ENCODE measurements at regions not wholly inside any gene's neighbourhood (a gene's known extent, or its start where the extent isn't known, plus 50 kb on each side); places are given as distances from the start of the nearest gene placed in this dataset.
A peak's percentile ranks its signal among the peaks of the same experiment; 100 is the strongest.

- Histone ChIP-seq H3K4me3 (ENCODE audit: low read depth, low read length) (no peak overlapping the region), H3K27me3 (peaks cover 7% of the 10 kb centered on the region), H3K4me1 (no peaks in the 10 kb centered on the region), H3K9me3 (no peaks in the 10 kb centered on the region), H3K36me3 (no peaks in the 10 kb centered on the region)
- no peak for TF ChIP-seq CTCF (IDR thresholded peaks at IDR 0.05; ENCODE audit: low read depth, low read length)
- no peak for DNase-seq
Observed at GRCh38 chr17:33667671-33668070, 374.6 kb upstream of the ASIC2 start.

GRCh38 chr17:33668516-33668915, 375.4 kb upstream of the ASIC2 start:
- no peak for TF ChIP-seq CTCF (IDR thresholded peaks at IDR 0.05; ENCODE audit: low read depth, low read length)
- DNase-seq: no peak
- Histone ChIP-seq H3K4me1 (no peaks in the 10 kb centered on the region), H3K36me3 (no peaks in the 10 kb centered on the region), H3K9me3 (no peaks in the 10 kb centered on the region), H3K4me3 (ENCODE audit: low read depth, low read length) (no peak overlapping the region), H3K27me3 (peaks cover 7% of the 10 kb centered on the region)

- H3K9me3 ChIP-seq: no peaks in the 10 kb centered on the region
- peaks cover 2% of the 10 kb centered on the region for H3K27me3 ChIP-seq
- no peaks in the 10 kb centered on the region for H3K4me1 ChIP-seq
- H3K36me3 ChIP-seq: no peaks in the 10 kb centered on the region
- no peak for TF ChIP-seq CTCF (IDR thresholded peaks at IDR 0.05; ENCODE audit: low read depth, low read length)
- no peak for DNase-seq
- H3K4me3 ChIP-seq (ENCODE audit: low read depth, low read length): no peak overlapping the region
Observed at GRCh38 chr17:33671491-33671890, 378.4 kb upstream of the ASIC2 start.

- TF ChIP-seq CTCF (IDR thresholded peaks at IDR 0.05; ENCODE audit: low read depth, low read length): peak; percentile 85
- no peaks in the 10 kb centered on the region for H3K36me3 ChIP-seq
- no peaks in the 10 kb centered on the region for H3K4me1 ChIP-seq
- DNase-seq: peak; percentile 59
- no peaks in the 10 kb centered on the region for H3K9me3 ChIP-seq
- H3K4me3 ChIP-seq (ENCODE audit: low read depth, low read length): no peak overlapping the region
- peaks cover 4% of the 10 kb centered on the region for H3K27me3 ChIP-seq
Observed at GRCh38 chr17:33674685-33675084, 381.6 kb upstream of the ASIC2 start.

- H3K4me1 ChIP-seq: no peaks in the 10 kb centered on the region
- no peak for TF ChIP-seq CTCF (IDR thresholded peaks at IDR 0.05; ENCODE audit: low read depth, low read length)
- H3K36me3 ChIP-seq: no peaks in the 10 kb centered on the region
- H3K4me3 ChIP-seq (ENCODE audit: low read depth, low read length): no peak overlapping the region
- DNase-seq: no peak
- peaks cover 4% of the 10 kb centered on the region; the same call in 1 of the 2 replicates for H3K27me3 ChIP-seq
- H3K9me3 ChIP-seq: no peaks in the 10 kb centered on the region
Observed at GRCh38 chr17:33676444-33676843, 383.3 kb upstream of the ASIC2 start.

- Histone ChIP-seq H3K36me3 (no peaks in the 10 kb centered on the region), H3K4me3 (ENCODE audit: low read depth, low read length) (no peak overlapping the region), H3K27me3 (peaks cover 4% of the 10 kb centered on the region; the same call in 1 of the 2 replicates), H3K4me1 (no peaks in the 10 kb centered on the region), H3K9me3 (no peaks in the 10 kb centered on the region)
- DNase-seq: no peak
- TF ChIP-seq CTCF (IDR thresholded peaks at IDR 0.05; ENCODE audit: low read depth, low read length): no peak
Observed at GRCh38 chr17:33679595-33679994, 386.5 kb upstream of the ASIC2 start.
